NOMO-1 treated with dmso at 0.1 percent for 144 hours (cell line): ENCODE measurements at regions not wholly inside any gene's neighbourhood (a gene's known extent, or its start where the extent isn't known, plus 50 kb on each side); places are given as distances from the start of the nearest gene placed in this dataset.

Experiments used
- DNase-seq: peaks from one replicate; lab custom pipeline; 2025; ENCODE audit not compliant: unreplicated experiment; lab: John Stamatoyannopoulos, UW

DNA sequence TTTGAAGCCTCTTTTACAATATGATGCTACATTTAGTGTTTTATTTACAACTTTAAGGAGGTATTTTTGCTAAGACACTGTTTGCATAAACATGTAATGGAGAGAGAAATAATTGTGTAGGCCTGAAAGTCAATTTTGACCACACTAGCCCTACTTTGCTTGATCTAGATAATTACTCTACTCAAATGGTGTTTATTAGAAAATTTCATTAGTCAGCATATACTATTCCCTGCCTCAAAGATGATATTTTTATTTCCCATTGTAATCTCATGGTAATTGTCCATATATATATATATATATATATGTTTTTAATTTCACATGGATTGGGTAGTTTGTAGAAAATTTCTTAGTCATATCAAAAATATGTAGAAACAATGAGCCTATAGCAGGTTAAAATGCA is 632.2 kb downstream of the SATB2 start:
- no peak for DNase-seq

DNA sequence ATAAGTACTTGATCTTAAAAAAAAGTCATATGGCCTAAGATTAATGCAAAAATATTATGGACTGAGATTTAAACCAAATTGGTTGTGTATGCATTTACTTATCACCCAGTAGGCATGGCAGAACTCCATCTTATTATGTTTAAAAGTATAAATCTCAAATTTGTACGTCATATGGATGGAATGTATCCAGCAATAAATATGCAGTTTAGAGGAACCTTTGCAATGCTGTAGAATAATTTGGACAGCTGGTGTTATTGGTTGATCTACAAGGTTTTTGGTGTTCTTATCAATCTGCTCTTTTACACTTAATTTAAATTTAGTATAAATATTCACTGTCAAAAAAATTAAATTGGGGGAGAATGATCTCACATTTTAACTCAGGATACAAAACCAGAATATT is 640.2 kb downstream of the SATB2 start:
- DNase-seq = no peak

DNA sequence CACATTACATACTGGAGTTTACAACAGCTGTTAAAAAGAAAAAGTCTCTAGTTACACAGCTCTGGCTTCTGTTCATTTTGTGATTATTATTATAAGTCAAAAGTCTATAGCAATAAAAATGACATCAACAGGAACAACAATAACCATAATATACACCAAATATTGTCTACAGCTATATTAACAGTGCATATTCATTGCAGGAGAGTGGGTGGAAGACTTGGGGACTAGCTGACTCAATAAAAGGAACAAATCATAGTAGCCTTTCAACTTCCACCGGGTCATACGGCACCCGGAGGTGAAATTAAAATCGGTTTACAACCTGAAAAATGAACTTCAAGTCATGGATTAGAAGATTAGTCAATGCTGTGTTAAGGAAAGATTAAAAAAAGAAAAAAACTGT is 642.1 kb downstream of the SATB2 start:
- DNase-seq = no peak

DNA sequence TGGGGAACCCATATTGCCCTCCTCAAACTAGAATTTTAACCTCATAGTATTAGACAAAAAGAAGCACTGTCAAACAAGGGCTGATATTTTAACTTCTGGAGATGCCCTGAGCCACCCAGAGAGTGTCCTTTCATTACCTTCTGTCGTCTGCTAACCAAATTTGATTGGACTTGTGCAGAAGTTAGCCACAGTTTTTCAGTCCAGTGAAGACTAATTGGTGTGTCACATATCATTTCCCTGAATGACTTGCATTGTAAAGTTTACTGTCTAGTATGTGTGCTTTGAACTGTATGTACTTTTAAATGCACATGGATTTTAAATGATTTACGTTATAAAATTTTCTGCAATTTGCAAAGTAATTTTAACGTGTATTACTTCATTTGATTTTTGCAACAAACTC is 646.5 kb downstream of the SATB2 start:
- no peak for DNase-seq

DNA sequence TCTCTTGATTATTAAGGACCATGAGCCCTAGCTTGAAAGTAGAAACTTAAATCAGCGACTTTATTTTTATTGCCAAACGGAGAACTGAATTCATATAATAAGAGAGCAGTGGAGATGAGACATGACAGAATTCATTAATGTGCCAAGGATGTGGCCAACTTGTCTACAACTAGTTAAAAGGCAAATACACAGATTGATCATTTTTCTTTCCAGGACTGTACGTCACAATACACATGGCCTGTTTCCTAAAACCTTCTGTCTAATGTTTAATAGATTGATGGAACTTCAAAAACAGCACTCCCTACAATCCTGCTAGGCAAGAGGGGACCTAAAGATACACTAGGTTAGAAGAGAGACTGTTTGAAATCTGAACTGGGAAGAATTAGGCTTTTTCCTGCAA is 647.8 kb downstream of the SATB2 start:
- no peak for DNase-seq

DNA sequence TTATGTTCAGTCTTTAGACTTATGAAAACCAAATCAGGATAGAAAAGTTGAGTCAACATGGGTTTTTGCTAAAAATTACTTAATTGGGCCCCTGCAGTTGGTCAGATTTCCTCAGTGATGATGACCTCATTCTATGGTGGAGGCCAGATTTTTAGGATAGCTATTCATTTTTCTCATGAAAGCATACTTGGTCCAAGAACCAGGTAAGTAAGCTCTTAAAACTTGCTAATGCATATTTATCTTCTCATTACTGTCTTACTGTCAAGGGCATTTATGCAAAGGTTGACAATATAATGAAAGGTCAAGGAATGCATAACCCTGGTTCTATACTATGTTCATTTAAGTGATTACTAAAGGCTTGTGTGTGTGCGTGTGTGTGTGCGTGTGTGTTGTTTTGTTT is 650.6 kb downstream of the SATB2 start:
- no peak for DNase-seq

DNA sequence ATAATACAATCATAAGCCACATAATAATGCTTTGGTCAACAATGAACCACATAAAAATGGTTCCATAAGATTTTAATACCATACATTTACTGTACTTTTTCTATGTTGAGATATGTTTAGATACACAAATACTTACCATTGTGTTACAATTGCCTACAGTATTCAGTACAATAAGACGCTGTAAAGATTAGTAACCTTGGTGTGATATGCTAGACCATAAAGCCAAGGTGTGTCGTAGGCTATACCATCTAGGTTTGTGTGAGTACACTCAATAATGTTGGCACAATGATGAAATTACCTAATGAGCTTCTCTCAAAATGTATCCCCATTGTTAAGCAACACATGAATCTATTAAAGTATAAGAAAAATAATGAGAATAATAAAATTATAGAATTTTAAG is 662.3 kb downstream of the SATB2 start:
- DNase-seq = no peak

DNA sequence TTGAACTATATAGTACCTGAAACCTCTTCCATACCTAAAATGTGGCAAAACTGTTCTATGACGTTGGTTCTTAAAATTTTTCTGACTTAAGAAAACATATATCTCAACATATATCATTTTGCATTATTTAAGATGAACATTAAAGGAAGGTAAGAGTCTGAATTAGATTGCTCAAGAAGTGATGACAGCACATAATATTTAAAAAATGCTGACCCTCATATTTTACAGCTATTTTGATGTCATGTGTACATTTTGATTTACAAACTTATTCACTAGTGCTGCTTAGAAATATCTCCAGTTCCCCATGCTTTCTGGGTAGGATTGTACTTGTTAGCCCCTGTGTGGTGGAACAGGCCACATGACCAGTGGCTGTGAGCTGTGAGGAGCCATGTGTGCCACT is 666.1 kb downstream of the SATB2 start:
- DNase-seq = no peak

DNA sequence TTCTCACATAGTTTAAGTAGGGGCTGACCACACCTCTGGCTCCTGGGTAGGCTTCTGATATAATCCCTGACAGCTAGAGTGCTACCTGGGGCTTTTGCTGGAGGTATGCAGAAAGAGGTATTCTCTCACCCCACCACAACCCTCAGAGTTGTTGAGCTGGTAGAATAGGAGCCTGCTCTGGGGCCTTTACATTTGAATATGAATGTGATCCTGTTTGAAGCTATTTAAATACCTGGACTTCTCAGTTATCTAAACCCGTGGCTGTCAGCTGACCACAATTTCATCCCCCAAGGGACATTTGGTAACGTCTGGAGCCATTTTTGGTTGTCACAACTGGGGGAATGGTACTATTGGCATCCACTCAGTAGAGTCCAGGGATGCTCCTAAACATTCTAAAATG is 669.1 kb downstream of the SATB2 start:
- DNase-seq = no peak

DNA sequence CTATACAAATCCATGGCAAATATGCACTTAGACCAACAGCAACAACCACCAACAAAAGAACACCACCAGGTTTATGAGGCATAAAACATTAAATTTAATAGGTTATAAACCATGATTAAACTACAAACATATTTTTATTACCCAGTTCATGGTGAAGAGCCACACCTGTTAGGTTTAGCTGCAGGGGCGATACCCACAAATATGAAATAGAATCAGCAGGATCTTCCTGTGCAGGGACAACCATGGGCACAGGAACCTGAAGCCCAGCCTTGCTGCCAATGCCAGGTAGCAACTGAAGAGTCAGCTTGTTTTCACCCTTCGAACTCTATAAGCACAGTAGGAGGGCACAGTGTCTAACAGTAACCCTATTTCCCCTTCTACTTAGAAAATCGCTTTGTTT is 675.0 kb downstream of the SATB2 start:
- DNase-seq = no peak

DNA sequence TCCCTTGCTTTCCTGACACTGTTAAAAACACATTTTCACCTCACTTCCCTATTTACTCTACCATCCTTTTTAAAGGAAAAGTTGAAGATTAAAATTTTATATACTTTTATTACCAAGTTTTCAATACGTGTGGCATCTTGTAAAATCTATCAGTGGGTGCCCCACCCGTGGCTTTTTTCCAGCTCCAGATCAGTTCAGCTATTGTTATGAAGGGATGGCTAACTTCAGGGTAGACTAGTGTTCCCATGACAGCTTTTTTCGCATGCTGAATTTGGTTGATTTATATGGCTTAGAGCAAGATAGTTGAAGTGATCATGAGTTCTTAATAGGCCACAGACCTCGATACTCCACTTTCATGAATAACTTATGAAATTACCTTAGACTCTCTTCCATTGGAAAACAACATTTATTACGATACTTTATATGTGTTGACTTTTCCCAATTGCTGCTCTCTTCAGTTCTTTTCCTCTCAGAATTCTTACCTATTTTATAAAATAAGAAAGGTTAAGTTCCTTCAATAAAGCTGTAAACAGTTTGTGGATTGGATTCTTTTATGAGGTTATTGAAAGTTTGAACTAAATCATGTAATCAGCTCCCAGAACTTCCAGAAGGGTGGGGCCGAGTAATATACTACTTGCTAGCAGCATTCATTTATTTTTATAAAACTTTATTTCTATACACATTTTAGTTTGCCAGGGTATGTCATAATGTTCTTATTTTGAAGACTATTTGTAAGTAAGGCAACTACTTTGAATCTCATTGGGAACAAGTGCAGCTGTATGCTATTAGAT is 680.9 kb downstream of the SATB2 start:
- no peak for DNase-seq

DNA sequence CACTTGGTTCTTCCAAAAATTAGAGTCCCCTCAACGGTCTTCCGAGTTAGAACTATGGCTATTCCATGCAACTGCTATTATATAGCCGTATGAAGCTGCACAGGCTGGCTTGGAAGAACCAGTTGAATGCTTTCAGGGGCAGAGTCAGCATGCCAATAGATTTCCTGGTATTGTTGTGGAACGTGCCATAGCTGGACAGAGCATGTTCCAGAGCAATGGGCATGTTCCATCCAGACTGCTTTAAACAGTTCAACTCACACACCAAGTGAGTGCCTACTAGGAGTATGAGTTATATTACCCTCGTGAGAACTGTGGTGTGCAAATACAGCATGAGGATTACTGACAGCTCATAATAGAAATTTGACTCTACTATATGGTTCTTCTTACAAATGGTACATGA is 682.0 kb downstream of the SATB2 start:
- DNase-seq = no peak

DNA sequence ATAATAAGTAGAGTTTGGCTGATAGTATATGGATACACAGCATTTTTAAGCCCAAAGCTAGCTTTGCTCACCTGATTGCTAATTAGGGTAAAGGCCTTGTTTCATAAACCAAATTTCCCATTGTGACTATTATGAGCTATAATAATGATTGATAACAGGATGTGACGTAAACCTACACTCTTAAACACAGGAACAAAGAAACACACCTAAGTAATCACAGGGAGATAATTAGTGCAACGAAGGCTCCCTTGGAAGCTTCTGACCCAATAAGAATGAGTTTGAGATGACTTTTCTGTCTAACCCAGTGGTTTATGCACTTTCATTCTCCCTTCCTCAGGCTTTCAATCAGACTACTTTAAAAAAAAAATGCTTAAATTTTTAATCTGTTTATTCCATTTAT is 683.2 kb downstream of the SATB2 start:
- DNase-seq = no peak

DNA sequence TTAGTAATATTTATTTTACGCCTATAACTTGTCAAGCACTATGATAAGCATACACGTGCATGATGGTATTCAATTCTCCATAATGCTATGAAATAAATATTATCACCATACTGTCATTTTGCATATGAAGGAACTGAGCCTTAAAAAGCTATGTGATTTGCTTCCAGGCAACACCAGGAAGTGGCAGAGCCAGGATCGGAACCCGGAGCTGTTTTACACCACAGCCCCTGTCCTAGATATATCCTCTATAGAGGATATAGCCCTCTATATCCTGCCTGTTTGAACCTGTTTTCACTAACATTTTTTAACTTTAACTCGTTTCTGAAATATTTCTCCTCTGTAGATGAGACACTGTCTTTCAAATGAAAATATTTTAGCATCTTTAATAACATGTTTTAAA is 690.0 kb downstream of the SATB2 start:
- no peak for DNase-seq

DNA sequence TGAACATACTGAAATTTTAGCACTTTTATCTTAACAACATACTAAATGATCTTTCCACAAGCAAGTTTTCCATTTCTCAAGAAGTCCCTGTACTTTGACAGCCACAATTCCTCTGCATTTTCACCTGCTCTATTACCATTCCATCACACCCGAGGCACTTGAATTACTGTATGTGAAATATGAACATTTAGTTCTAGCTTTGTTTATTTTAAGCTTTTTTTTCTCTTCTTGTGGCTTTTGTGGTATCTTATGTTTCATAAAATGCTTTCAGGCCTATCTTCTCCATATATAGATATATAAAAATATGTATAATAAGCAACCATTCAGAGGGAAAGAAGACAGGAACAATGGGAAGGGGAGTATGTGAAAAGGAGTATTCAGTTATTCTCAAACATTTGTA is 693.9 kb downstream of the SATB2 start:
- no peak for DNase-seq

DNA sequence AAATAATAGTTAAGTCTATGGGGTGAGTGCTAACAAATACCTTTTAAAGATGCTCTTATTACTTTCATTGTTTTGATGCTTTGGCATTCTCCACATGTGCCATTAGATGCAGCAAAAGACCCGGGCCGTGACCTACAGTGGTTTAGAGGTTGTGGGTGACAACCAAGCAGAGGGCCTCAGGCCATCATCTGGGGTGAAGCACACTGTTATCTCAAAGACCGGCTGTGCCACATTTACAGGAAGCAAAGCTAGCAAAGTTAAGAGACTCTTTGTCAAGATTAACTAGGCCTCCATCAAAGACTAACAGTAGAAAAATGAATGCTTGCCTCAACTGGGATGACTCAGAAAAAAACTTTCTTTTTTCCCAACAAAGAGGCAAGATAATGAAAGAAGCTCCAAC is 695.3 kb downstream of the SATB2 start:
- no peak for DNase-seq

DNA sequence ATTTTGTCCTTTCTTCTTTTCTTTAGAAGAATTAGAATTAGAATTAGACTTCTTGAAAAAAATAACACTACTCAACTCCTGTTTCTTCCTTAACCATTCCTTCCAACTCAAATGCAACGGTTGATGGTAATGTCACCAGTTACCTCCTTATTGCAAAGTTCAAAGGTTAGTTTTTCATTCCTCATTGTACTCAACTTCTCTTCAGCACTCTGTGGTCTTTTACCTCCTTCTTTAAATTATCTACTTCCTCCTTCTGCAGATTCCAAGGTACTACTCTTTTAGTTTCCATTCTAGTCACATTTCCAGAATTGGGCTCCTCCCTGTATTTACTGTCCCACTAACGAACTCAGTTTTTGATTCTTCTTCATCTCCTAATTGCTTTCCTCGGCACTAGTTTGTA is 700.7 kb downstream of the SATB2 start:
- DNase-seq = peak; percentile 17

DNA sequence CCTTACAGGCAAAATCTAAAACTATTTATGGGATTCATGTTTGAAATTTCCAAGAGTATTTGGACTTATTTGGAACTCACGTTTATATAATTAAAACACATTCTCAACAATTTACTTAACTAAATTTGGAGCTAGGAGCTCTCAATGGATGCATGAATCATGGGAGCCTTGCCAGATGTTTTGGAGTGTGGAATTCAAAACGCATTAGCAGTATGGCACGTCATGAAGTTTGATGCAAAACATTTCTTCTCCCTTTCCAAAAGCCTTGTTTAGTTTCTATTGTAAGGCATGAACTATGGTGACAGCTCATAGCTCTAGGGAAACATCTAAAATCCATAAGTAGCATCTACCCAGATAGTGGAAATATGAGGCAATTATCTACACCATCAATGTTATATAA is 701.6 kb downstream of the SATB2 start:
- DNase-seq = no peak

DNA sequence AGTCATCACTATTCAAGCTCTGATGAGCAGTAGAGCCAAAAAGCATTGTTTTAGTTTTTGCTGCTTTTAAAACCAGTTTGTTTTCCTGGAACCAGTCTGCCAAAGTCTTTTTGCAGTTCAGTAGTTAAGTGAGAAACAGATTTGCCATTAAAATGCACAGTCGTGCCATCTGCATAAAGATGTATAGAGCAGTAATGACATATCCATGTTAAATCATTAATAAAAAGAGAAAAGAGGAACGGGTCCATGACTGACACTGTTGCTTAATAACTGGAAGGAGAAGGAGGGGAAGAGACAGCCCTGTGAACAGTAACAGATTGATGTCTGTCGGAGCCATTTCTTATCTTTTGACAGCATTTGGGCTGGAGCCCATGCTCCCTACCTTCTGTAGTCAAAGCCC is 704.6 kb downstream of the SATB2 start:
- no peak for DNase-seq

DNA sequence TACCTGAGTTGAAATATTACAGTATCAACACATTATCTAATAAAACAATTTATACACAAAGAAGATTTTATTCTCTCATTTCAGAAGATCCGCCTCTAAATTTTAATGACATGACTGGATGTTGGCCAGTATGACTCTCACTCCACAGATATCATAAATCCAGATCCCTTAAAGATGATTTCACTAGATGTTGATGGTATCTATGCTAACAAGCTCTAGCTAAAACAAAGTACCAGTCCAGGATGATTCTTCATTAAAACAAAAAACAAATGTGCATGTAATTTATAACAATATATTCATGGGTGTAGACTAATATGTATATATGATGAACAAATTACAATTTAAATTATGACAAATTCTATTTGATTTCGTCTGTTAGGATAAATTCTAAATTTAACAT is 708.4 kb downstream of the SATB2 start:
- no peak for DNase-seq

DNA sequence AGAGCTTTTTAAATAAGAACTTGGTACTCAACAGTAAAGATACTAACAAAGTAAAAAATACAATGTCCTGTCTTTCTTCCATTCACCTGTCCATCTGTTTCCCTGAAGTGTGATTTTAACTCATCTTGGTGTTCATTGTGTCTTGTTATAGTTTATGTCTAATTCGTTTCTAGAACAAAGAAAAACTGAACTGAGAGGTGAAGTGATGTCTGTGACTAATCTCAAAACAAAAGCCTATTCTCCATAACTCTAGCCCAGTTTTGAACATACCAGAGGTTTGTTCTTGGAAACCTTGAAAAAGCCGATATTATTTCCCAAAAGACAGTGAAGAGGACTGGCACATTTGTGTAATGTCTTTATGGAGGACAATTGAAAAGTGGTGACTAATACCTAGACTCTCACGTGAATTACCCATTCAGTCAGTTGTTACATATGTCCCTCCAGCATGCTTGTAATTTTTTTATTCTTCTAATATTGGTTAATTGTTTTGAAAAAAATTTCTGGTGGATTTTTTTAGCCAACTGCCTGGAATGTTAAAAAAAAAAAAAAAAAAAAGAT is 725.8 kb downstream of the SATB2 start:
- no peak for DNase-seq

DNA sequence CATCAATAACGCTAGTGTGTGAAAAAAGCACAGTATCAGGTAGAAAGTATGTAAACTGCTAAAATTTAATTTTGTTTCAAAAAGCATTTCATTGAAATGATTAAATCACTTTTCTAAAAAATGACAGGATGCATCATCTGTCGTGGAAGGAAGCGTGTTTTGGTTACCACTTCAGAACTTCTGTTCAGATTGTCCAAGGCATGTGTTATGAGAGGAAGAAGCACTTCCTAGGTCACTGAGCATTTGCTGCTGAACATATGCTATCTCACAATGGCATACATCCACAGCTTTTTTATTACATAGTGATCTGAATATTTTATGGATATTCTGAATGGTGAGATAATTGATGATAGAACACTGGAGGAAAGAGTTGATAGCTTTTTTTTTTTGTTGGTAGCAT is 737.5 kb downstream of the SATB2 start:
- DNase-seq = no peak

DNA sequence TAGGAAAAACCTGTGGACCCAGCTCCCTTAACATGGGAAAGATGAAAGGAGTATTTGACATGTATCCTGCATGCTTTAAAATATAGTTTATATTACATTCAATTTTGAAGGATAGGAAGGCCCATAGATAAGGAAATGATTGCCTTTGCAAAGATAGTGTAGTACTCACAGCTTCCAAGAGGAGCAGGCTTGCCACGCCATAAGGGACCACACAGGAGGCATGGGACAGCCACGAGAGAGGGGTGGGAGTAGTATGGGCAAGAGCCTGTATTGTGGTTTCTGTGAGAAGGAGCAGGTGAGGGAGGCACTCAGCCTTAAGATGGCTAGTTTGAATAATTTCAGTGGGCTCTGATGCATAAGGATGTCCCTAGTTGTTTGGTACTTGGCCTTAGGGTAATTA is 740.3 kb downstream of the SATB2 start:
- no peak for DNase-seq
